HL-60 (cell line): ENCODE measurements at regions not wholly inside any gene's neighbourhood (a gene's known extent, or its start where the extent isn't known, plus 50 kb on each side); places are given as distances from the start of the nearest gene placed in this dataset.

Experiments used
- CTCF ChIP-seq: IDR thresholded peaks from one replicate; pipeline ENCODE4 v1.5.1; 2011; ENCODE audit warnings: low read length, control low read depth, inconsistent platforms; ENCODE audit not compliant: insufficient read depth
- GABPA ChIP-seq: IDR thresholded peaks from 2 replicates; pipeline ENCODE4 v1.6.1; 2012; ENCODE audit warnings: low read depth
- POLR2AphosphoS5 ChIP-seq: IDR thresholded peaks from 2 replicates; pipeline ENCODE4 v1.6.1; 2012; ENCODE audit warnings: low read depth
- REST ChIP-seq: IDR thresholded peaks from 2 replicates; pipeline ENCODE4 v1.6.1; 2012; ENCODE audit warnings: low read depth; ENCODE audit not compliant: insufficient replicate concordance
- SPI1 ChIP-seq: IDR thresholded peaks from 2 replicates; pipeline ENCODE4 v1.6.1; 2012; ENCODE audit warnings: low read depth, mild to moderate bottlenecking, borderline replicate concordance

- TF ChIP-seq CTCF (no peak), REST (no peak), POLR2AphosphoS5 (no peak), GABPA (no peak), SPI1 (no peak)
Observed at GRCh38 chr9:90054810-90055209, 450.0 kb downstream of the GADD45G start.
